SK-N-SH treated with all-trans-retinoic acid at 6 μM for 48 hours (cell line): ENCODE measurements at regions not wholly inside any gene's neighbourhood (a gene's known extent, or its start where the extent isn't known, plus 50 kb on each side); places are given as distances from the start of the nearest gene placed in this dataset.

Experiments
- ATAC-seq: fragments of 200-7000 bp; cut with Tn5 transposase; 3 replicates; pipeline ENCODE4 v1.9.1; 2020; ENCODE audit warnings: mild to moderate bottlenecking, moderate library complexity
- ARNTL ChIP-seq: fragments of 450-650 bp; formaldehyde crosslinking; IDR thresholded peaks from 2 replicates; pipeline ENCODE4 v1.5.0; 2020; ENCODE audit warnings: low read depth, mild to moderate bottlenecking, moderate library complexity, borderline replicate concordance
- CSDC2 ChIP-seq: fragments of 250-450 bp; sonication (Bioruptor Pico); IDR thresholded peaks from 2 replicates; pipeline ENCODE4 v1.5.0; 2020; ENCODE audit warnings: mild to moderate bottlenecking, moderate library complexity
- ESRRG ChIP-seq: fragments of 250-450 bp; sonication (Bioruptor Pico); IDR thresholded peaks from 2 replicates; pipeline ENCODE4 v1.6.1; 2021; ENCODE audit warnings: mild to moderate bottlenecking
- GLIS3 ChIP-seq: fragments of 250-450 bp; sonication (Bioruptor Pico); IDR thresholded peaks from 2 replicates; pipeline ENCODE4 v1.5.0; 2020; ENCODE audit warnings: mild to moderate bottlenecking, moderate library complexity
- ISL1 ChIP-seq: fragments of 250-450 bp; sonication (Bioruptor Pico); IDR thresholded peaks from 2 replicates; pipeline ENCODE4 v2.1.2; 2022; ENCODE audit warnings: mild to moderate bottlenecking, moderate library complexity
- PATZ1 ChIP-seq: fragments of 250-450 bp; sonication (Bioruptor Pico); IDR thresholded peaks from 2 replicates; pipeline ENCODE4 v1.8.0; 2020; ENCODE audit warnings: mild to moderate bottlenecking, moderate library complexity, borderline replicate concordance
- PPARA ChIP-seq: fragments of 250-450 bp; sonication (Bioruptor Pico); IDR thresholded peaks from 2 replicates; pipeline ENCODE4 v1.5.0; 2020; ENCODE audit warnings: mild to moderate bottlenecking, borderline replicate concordance
- RARB ChIP-seq: fragments of 250-450 bp; sonication (Bioruptor Pico); IDR thresholded peaks from 2 replicates; pipeline ENCODE4 v1.8.0; 2021; ENCODE audit warnings: mild to moderate bottlenecking, moderate library complexity
- SNAI2 ChIP-seq: fragments of 250-450 bp; sonication (Bioruptor Pico); IDR thresholded peaks from 2 replicates; pipeline ENCODE4 v1.5.0; 2020; ENCODE audit warnings: mild to moderate bottlenecking, moderate library complexity
- TCF4 ChIP-seq: fragments of 250-450 bp; sonication (Bioruptor Pico); IDR thresholded peaks from 2 replicates; pipeline ENCODE4 v1.8.0; 2021; ENCODE audit warnings: mild to moderate bottlenecking, moderate library complexity, borderline replicate concordance
- ZC3H10 ChIP-seq: fragments of 250-450 bp; sonication (Bioruptor Pico); IDR thresholded peaks from 2 replicates; pipeline ENCODE4 v1.5.1; 2021; ENCODE audit warnings: mild to moderate bottlenecking, moderate library complexity
- ZFP3 ChIP-seq: fragments of 250-450 bp; sonication (Bioruptor Pico); IDR thresholded peaks from 2 replicates; pipeline ENCODE4 v1.5.0; 2020; ENCODE audit warnings: mild to moderate bottlenecking, moderate library complexity
- ZFP30 ChIP-seq: fragments of 450-650 bp; formaldehyde crosslinking; IDR thresholded peaks from 2 replicates; pipeline ENCODE4 v1.5.0; 2022; ENCODE audit warnings: mild to moderate bottlenecking, moderate library complexity
- ZNF565 ChIP-seq: fragments of 450-650 bp; formaldehyde crosslinking; conservative IDR thresholded peaks from 2 replicates; pipeline ENCODE4 v1.5.0; 2020; ENCODE audit warnings: low read depth, mild to moderate bottlenecking, moderate library complexity
- ZNF70 ChIP-seq: fragments of 450-650 bp; formaldehyde crosslinking; IDR thresholded peaks from 2 replicates; pipeline ENCODE4 v1.5.0; 2020; ENCODE audit warnings: mild to moderate bottlenecking, moderate library complexity
- ZNF8 ChIP-seq: fragments of 450-650 bp; formaldehyde crosslinking; IDR thresholded peaks from 2 replicates; pipeline ENCODE4 v1.5.0; 2020; ENCODE audit warnings: mild to moderate bottlenecking, moderate library complexity
- TF ChIP-seq, protein P1 (sequence below): fragments of 250-450 bp; sonication (Bioruptor Pico); IDR thresholded peaks from 2 replicates; pipeline ENCODE4 v1.8.0; 2021; ENCODE audit warnings: low read depth, mild to moderate bottlenecking, moderate library complexity, borderline replicate concordance
- TF ChIP-seq, protein P2 (sequence below): fragments of 250-450 bp; sonication (Bioruptor Pico); IDR thresholded peaks from 2 replicates; pipeline ENCODE4 v1.5.1; 2021; ENCODE audit warnings: mild to moderate bottlenecking, moderate library complexity
- TF ChIP-seq, protein P3 (sequence below): fragments of 250-450 bp; sonication (Bioruptor Pico); IDR thresholded peaks from 2 replicates; pipeline ENCODE4 v1.5.0; 2020; ENCODE audit warnings: mild to moderate bottlenecking, moderate library complexity

DNA sequence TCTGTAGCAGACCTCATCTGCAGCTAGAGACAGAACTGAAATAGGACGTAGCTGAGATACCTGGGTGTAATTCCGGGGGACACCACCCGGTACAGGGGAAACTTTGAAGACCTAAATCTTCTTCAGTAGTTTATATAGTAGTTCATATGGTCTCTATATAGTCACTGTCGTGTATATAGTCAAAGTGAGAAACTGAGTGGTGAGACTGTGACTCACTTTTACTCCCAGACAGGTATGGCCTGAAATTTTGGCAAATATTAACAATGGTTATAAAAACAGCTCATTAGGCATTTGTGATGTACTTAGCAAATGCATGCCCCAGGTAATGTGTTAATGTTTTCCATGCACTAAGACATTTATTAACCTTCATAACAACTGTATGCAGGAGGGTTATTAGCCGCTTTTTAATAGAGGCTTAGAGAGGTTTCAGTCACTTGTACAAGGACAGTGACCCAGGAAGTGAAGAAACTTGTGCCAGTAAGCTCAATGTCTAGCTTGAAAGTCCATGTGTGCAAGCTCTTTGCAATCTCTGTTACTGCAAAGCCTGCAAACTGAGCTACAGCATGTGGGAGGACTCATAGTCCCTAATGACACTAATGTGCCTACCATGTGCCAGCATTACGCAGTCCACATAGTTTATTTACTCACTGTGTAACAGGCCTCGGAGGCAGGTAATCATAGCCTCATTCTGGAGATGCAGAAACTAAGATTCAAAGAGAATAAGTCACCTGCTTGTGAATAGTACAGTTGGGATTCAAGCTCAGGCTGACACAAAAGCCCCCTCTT is 165.4 kb upstream of the CHD6 start:
- ATAC-seq, result no peak

GRCh38 chr20:41782730-41783406 is 164.7 kb upstream of the CHD6 start:
- ATAC-seq, result no peak
- TF ChIP-seq PPARA (CRISPR knock-in tag), result no peak
- no peak for TF ChIP-seq ZNF70 (CRISPR knock-in tag)
- TF ChIP-seq GLIS3 (CRISPR knock-in tag), result no peak
- TF ChIP-seq ZC3H10, result no peak
- TF ChIP-seq, protein P1, sequence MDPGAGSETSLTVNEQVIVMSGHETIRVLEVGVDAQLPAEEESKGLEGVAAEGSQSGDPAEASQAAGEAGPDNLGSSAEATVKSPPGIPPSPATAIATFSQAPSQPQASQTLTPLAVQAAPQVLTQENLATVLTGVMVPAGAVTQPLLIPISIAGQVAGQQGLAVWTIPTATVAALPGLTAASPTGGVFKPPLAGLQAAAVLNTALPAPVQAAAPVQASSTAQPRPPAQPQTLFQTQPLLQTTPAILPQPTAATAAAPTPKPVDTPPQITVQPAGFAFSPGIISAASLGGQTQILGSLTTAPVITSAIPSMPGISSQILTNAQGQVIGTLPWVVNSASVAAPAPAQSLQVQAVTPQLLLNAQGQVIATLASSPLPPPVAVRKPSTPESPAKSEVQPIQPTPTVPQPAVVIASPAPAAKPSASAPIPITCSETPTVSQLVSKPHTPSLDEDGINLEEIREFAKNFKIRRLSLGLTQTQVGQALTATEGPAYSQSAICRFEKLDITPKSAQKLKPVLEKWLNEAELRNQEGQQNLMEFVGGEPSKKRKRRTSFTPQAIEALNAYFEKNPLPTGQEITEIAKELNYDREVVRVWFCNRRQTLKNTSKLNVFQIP (CRISPR knock-in tag), result no peak

More for the DNA sequence above, 165.4 kb upstream of the CHD6 start:
- TF ChIP-seq, protein P2, sequence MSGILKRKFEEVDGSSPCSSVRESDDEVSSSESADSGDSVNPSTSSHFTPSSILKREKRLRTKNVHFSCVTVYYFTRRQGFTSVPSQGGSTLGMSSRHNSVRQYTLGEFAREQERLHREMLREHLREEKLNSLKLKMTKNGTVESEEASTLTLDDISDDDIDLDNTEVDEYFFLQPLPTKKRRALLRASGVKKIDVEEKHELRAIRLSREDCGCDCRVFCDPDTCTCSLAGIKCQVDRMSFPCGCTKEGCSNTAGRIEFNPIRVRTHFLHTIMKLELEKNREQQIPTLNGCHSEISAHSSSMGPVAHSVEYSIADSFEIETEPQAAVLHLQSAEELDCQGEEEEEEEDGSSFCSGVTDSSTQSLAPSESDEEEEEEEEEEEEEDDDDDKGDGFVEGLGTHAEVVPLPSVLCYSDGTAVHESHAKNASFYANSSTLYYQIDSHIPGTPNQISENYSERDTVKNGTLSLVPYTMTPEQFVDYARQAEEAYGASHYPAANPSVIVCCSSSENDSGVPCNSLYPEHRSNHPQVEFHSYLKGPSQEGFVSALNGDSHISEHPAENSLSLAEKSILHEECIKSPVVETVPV (CRISPR knock-in tag), result no peak

- no peak for ATAC-seq
- TF ChIP-seq ZNF8 (CRISPR knock-in tag) (no peak), PPARA (CRISPR knock-in tag) (no peak), CSDC2 (CRISPR knock-in tag) (no peak), ESRRG (CRISPR knock-in tag) (no peak), ZNF70 (CRISPR knock-in tag) (no peak), SNAI2 (CRISPR knock-in tag) (no peak), PATZ1 (no peak), ZFP30 (CRISPR knock-in tag) (no peak), RARB (CRISPR knock-in tag) (no peak), ZFP3 (CRISPR knock-in tag) (no peak), ZNF565 (CRISPR knock-in tag) (no peak), TCF4 (no peak), GLIS3 (CRISPR knock-in tag) (no peak), ARNTL (no peak), ISL1 (CRISPR knock-in tag) (no peak)
- TF ChIP-seq, protein P2 (CRISPR knock-in tag), result no peak
- TF ChIP-seq, protein P3, sequence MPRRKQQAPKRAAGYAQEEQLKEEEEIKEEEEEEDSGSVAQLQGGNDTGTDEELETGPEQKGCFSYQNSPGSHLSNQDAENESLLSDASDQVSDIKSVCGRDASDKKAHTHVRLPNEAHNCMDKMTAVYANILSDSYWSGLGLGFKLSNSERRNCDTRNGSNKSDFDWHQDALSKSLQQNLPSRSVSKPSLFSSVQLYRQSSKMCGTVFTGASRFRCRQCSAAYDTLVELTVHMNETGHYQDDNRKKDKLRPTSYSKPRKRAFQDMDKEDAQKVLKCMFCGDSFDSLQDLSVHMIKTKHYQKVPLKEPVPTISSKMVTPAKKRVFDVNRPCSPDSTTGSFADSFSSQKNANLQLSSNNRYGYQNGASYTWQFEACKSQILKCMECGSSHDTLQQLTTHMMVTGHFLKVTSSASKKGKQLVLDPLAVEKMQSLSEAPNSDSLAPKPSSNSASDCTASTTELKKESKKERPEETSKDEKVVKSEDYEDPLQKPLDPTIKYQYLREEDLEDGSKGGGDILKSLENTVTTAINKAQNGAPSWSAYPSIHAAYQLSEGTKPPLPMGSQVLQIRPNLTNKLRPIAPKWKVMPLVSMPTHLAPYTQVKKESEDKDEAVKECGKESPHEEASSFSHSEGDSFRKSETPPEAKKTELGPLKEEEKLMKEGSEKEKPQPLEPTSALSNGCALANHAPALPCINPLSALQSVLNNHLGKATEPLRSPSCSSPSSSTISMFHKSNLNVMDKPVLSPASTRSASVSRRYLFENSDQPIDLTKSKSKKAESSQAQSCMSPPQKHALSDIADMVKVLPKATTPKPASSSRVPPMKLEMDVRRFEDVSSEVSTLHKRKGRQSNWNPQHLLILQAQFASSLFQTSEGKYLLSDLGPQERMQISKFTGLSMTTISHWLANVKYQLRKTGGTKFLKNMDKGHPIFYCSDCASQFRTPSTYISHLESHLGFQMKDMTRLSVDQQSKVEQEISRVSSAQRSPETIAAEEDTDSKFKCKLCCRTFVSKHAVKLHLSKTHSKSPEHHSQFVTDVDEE, result no peak
These were observed 164.1 kb upstream of the CHD6 start for GRCh38 chr20:41782255-41782654.
